H1 (cell line): ENCODE measurements at regions not wholly inside any gene's neighbourhood (a gene's known extent, or its start where the extent isn't known, plus 50 kb on each side); places are given as distances from the start of the nearest gene placed in this dataset.

Experiments
- ATF3 ChIP-seq: IDR thresholded peaks from 2 replicates; pipeline ENCODE4 v1.6.1; 2011; ENCODE audit warnings: low read depth, mild to moderate bottlenecking, low read length; ENCODE audit not compliant: insufficient read depth
- YY1 ChIP-seq: IDR thresholded peaks from 2 replicates; pipeline ENCODE4 v1.6.1; 2011; ENCODE audit warnings: low read depth, mild to moderate bottlenecking, low read length

- TF ChIP-seq ATF3 (no peak), YY1 (no peak)
These were observed 983.9 kb downstream of the CDH11 start (continued) for GRCh38 chr16:64138006-64138405.
